CMK (cell line): ENCODE measurements at regions not wholly inside any gene's neighbourhood (a gene's known extent, or its start where the extent isn't known, plus 50 kb on each side); places are given as distances from the start of the nearest gene placed in this dataset.
"Not testable (repeated sequence)": the region's sequence is repeated elsewhere in the genome, so short reads cannot be mapped to it uniquely, and the experiment has no call there.

ENCODE experiments used
- DNase-seq: peaks from one replicate; pipeline ENCODE4 v3.0.0-alpha.2; 2010; ENCODE audit warnings: low read depth

GRCh38 chr18:64851726-64852125 is 702.8 kb upstream of the LINC00305 start:
- no peak for DNase-seq

DNA sequence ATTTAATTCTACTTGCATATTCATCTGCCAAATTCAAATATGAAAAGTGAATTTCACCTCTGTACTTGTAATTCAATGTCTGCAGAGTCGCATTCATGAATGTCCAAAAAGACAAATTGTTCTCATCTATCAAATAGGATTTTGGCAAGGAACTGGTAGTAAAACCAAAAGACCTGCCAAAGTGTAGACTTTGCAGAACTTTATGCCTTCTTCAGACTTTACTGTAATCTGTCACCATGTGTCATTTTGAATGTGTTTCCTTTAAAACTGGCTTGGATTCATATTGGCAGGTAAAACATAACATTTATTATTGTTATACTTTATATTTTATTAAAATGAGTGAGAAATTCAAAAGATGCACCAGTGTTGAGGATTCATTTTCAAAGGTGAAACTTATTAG is 701.9 kb upstream of the LINC00305 start:
- no peak for DNase-seq

DNA sequence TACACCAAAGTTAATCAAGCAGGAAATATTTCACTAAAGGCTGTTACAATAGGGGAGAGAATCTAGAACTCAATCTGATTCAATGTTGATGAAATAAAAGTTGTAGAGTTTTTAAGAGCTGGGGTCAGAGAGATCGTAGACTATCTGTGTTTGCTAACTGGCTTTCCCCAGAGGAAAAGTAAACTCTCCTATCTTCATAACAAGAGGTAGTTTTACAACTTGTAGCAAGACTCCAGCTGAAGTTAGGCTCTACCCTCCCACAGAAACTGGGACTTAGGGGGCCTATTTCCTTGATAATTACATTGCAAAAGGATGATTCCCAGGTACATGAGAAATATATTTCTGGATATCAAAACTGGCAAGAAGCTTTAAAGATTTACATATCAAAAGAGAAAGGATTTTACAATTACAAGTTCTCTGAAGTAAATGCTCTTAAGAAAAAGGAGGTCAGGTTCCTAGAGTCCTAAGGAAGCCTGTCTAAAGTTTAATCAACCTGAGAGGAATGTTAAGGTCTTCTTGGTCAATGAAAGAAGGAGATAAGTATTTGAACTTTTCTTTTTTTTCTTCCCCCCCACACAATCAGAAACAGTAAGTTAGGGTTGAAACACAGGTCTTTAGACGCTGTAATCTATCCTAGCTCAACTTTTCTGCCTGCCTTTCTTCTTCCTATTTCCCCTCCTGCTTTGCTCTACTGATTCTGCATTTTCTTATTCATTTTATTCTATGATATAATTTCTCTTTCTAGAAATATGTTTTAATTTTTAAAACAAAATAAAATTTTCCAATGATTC is 692.2 kb upstream of the LINC00305 start:
- DNase-seq = no peak

GRCh38 chr18:64810354-64810753 is 661.5 kb upstream of the LINC00305 start:
- no peak for DNase-seq

- DNase-seq = no peak
Measured at GRCh38 chr18:64809801-64810200, 660.9 kb upstream of the LINC00305 start.

DNA sequence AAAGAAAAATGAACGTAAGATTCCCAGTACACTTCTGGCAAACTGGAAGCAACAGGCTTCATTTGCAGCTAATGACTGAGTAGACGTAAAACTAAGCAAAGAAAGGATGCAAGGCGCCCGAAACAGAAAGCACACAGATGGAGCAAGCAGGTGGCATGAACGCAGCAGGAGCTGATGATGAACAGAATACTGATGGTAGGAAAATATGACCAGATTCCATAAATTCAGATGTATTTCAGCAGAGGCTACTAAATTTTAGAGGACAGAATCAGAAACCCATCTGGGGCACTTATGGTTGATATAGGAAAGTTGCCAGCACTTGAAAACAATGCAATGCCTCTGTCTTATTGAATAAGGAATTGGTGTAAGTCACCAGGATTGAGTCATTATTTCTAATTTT is 658.7 kb upstream of the LINC00305 start:
- DNase-seq = no peak

DNA sequence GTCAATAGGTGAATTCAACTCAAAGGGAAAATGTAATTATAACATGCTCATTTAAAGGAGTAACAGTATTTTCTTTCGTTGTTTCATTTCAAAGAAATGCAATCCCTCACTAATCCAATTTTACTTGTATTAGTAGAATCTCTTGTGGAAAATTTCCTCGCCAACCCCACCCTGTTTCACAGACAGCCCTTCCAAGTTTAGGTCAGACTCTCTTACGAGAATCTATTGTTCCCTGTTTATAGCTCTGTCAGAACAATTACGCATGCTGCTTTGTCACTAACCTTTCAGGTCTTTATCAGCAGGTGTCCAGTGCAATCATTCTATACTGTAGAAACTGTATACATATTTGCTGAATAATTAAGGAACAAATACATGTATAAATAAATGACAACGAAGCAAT is 657.8 kb upstream of the LINC00305 start:
- DNase-seq = no peak

DNA sequence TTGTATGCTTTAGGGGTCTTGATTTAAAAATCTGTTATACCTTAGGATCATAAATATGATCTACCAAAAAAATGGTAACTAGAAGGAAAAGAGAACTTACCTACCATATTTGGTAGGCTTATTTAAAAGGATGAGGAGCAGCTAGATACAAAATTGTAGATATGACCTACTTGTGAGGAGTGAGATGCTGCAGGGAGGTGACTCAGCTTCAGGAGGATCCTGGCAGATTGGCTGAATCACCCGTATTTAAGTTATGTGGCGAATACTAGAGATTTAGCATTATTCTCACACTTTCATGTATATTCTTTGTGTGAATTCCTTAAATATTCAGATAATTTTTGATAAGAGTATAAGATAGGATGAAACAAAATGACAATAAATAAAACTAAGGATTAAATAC is 657.3 kb upstream of the LINC00305 start:
- no peak for DNase-seq

DNA sequence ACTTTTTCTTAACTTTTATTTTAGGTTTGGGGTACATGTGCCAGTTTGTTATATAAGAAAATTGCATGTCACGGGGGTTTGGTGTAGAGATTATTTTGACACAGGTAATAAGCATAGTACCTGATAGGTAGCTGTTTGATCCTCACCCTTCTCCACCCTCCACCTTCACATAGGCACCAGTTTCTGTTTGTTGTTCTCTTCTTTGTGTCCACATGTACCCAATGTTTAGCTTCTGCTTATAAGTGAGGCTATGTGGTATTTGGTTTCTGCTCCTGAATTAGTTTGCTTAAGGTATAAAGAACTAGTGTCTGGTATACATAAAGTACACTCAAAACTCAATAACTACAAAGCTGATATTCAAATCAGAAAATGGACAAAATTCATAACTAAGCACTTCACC is 654.6 kb upstream of the LINC00305 start:
- DNase-seq = no peak

DNA sequence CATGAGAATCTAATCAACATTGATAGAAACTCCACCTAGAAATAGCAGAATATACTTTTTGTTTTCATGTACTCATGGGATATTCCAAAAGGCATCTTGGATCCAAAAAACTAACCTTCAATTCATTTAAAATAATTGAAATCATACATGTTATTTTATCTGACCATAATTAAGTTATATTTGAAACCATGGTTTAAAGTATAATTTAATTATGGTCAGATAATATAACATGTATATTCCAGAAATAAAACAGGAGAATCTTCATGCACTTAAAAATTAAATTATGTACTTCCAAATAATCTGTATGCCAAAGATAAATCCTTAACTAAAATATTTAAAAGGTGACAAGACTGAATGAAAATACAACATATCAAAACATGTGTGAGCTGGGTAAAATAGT is 651.3 kb upstream of the LINC00305 start:
- no peak for DNase-seq

DNA sequence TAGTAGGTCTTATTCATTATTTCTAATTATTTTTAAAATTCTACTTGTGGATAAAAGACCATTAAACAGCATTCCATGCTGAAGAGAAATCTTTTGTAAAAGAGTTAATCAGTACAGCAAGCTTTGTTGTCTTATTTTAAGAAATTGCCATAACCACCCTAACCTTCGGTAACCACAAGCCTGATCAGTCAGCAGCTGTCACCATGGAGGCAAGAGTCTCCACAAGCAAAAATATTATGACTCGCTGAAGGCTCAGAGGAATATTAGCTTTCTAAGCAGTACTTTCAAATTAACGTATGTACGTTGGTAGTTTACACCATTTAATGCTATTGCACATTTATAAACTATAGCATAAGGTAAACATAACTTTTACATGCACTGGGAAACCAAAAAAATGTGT is 650.5 kb upstream of the LINC00305 start:
- DNase-seq = no peak

DNA sequence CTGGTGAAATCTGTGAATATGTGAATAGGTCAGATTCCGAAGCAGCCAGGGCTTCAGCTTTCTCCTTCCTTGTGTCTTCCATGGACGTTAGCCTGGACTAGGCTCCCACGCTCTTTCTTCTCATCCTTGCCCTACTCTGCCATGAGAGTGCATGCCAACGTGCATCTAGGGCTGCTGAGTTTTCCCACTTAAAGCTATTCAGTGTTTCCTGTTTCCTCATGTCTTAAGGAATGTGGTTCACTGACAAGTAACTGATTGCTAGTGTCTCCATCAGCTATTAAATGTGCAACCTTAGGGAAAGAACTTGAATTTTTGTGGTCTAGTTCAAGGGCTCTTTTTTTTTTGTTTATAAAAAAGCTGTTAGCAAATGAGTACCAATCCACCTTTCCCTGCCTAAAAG is 642.3 kb upstream of the LINC00305 start:
- no peak for DNase-seq

DNA sequence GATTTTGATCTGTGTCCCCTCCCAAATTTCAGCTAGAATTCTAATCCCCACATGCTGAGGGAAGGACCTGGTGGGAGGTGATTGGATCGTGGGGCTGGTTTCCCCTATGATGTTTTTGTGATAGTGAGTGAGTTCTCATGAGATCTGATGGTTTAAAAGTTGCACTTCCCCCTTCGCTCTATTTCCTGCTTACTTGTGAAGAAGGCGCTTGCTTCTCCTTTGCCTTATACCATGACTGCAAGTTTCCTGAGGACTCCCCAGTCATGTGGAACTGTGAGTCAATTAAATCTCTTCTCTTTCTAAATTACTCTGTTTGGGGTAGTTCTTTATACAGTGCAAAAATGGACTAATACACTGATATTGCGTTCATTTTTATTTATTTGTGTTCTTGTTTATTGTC is 636.8 kb upstream of the LINC00305 start:
- no peak for DNase-seq

DNA sequence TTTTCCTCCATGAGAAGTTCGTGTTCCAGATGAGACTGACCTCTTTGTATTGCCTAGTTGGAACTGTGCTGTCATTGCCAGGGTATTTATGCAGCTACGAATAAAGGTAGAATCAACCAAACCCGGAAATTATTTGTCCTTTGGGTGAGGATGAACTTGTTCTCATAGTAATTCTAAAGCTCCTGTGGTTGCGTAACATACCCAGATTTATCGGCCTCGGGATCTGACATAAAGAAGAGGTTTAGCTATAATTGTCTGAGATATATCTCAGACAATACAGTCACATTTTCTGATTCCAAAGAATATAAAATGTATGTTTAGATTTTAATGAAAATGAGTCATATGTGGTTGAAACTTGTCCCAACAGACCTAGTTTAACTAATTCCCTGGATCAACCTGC is 628.7 kb upstream of the LINC00305 start:
- no peak for DNase-seq

DNA sequence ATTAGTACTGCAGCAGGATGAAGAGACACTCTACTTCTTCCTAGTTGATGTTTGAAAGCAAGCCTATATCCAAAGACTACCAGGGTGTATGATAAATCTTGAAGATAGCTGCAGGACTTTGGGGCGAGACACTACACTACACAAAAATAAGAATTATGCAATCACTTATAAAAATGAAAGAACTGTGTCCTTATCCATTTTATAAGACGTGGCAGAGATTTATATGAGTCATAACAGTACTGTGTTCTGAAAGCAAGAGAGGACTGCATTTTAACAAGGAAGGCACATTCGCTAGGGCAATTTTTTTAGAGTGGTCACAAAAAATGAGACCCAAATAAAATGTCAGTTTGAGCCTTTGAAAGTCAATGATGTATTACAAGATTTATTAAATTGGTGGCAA is 617.0 kb upstream of the LINC00305 start:
- no peak for DNase-seq

DNA sequence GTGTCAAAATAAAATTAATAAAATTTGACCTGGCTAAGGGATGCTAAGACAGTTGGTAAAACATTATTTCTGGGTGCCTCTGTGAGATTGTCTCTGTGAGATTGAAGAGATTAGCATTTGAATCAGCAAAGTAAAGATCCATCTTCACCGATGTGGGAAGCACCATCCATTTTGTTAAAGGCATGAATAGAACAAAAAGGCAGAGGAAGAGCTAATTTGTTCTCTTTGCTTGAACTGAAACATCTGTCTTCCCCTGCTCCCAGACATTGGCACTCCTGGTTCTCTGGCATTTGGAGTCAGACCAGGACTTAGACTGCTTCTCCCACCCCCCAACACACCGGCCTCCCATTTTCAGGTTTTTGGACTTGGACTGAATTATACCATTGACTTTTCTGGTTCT is 603.8 kb upstream of the LINC00305 start:
- no peak for DNase-seq

DNA sequence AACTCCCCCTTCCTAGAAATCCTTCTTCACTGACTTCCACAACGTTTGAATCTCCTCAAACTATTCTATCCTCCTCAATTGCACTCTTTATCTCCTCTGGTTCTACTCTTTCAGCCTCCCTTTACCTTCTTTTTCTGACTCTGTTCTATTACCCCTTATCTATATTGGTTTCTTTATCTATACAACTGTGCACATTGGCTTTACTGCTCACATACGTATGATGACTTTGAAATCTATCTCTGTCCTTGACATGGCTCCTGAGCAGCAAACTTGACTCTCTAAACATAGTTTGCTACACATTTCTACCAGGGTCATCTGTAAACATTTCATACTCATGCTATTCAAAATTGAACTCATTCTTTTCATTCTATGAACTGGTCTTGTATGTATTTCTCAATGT is 601.0 kb upstream of the LINC00305 start:
- DNase-seq = no peak

- DNase-seq = no peak
Measured at GRCh38 chr18:64747803-64748202, 598.9 kb upstream of the LINC00305 start.

- no peak for DNase-seq
Measured at GRCh38 chr18:64742898-64743297, 594.0 kb upstream of the LINC00305 start.

DNA sequence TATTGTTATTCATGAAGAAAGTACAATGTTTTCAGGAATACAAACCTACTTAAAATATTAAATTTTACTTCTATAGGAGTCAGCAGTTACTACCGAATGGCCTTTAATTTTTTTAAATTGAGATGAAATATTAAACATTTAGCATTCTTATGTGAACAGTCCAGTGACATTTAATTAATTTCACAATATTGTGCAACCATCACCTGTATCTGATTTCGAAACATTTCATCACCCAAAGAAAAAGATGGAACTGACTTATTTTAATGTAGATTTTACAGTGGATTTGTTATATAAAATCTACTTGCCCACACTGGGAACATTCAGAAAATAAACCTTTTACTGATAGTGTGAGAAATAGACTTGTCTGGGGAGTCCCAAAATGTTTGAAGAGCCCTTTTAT is 585.2 kb upstream of the LINC00305 start:
- no peak for DNase-seq

DNA sequence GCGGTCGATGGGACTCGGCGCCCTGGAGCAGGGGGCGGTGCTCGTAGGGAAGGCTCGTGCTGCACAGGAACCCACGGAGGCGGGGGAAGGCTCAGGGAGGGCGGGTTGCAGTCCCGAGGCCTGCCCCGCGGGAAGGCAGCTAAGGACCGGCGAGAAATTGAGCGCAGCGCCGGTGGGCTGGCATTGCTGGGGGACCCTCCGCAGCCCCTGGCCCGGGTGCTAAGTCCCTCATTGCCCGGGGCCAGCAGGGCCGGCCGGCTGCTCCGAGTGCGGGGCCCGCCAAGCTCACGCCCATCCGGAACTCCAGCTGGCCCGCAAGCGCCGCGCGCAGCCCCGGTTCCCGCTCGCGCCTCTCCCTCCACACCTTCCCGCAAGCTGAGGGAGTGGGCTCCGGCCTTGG is 576.8 kb upstream of the LINC00305 start:
- DNase-seq = not testable (repeated sequence)

- no peak for DNase-seq
Measured at GRCh38 chr18:64720781-64721464, 572.0 kb upstream of the LINC00305 start.

GRCh38 chr18:64718808-64719207 is 569.9 kb upstream of the LINC00305 start:
- DNase-seq = no peak

DNA sequence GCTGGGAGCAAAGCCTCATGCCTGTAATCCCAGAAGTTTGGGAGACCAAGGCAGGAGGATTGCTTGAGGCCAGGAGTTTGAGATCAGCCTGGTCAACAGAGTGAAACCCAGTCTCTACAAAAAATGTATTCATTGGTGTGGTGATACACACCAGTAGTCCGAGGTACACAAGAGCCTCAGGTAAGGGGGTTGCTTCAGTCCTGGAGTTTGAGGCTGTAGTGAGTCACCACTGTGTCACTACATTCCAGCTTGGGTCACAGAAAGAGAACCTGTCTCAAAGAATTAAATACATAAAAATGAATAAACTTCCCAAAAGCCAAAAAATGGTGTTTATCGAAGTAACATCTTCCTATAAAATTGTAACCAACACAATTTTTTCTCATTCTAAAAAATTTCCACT is 568.1 kb upstream of the LINC00305 start:
- no peak for DNase-seq
